Prostate gland (tissue), 2 donors: ENCODE measurements at regions not wholly inside any gene's neighbourhood (a gene's known extent, or its start where the extent isn't known, plus 50 kb on each side); places are given as distances from the start of the nearest gene placed in this dataset.

Experiments
- CTCF ChIP-seq, 4 experiments: fragments of 200-600 bp in 2 of 4; fragments of 450-650 bp in 2 of 4; sonication (generic) in 2 of 4; IDR thresholded peaks; 1 replicate in 3 of 4; 2 replicates in 1 of 4; pipeline ENCODE4 v1.5.1; 2016 to 2019; ENCODE audit warnings: antibody characterized with exemption in 4 of 4, mild to moderate bottlenecking in 2 of 4, moderate library complexity in 2 of 4
- POLR2A ChIP-seq: fragments of 450-650 bp; IDR thresholded peaks from one replicate; pipeline ENCODE4 v1.6.1; 2016; ENCODE audit warnings: antibody characterized with exemption, mild to moderate bottlenecking
- POLR2AphosphoS5 ChIP-seq: sonication (generic); formaldehyde crosslinking; IDR thresholded peaks from one replicate; pipeline ENCODE4 v1.6.1; 2017; ENCODE audit warnings: antibody characterized with exemption

GRCh38 chr20:57781901-57782300 lies 72.1 kb upstream of the PMEPA1 start:
- no peak for TF ChIP-seq CTCF (IDR thresholded peaks at IDR 0.05)
- TF ChIP-seq POLR2AphosphoS5 = no peak
- no peak for TF ChIP-seq POLR2A
